SK-N-SH (cell line): ENCODE measurements at regions not wholly inside any gene's neighbourhood (a gene's known extent, or its start where the extent isn't known, plus 50 kb on each side); places are given as distances from the start of the nearest gene placed in this dataset.

ENCODE experiments used
- CTCF ChIA-PET: fragments of 300-600, 350-600 bp; formaldehyde crosslinking; extraction: SDS; loops from one replicate; lab custom pipeline; 2021; lab: Yijun Ruan, JAX
- POLR2A ChIA-PET: fragments of 350-600 bp; sonication (Branson Sonifier 250); formaldehyde crosslinking; extraction: SDS; loops from one replicate; lab custom pipeline; 2020; ENCODE audit warnings: antibody characterized with exemption, inconsistent platforms; lab: Yijun Ruan, JAX
- DNase-seq: peaks from one replicate; pipeline ENCODE4 v3.0.0; 2012
- H2AFZ ChIP-seq: fragments of 200-600 bp; sonication (generic); 2 replicates; pipeline ENCODE4 v1.8.1; 2016; ENCODE audit warnings: antibody characterized with exemption, mild to moderate bottlenecking, low read depth
- H3F3A ChIP-seq: fragments of 200-600 bp; sonication (generic); replicated peaks from 2 replicates; pipeline ENCODE3; 2016; ENCODE audit warnings: antibody characterized with exemption, mild to moderate bottlenecking; ENCODE audit not compliant: insufficient read depth
- H3K27ac ChIP-seq, 2 experiments: fragments of 200-500 bp in 1 of 2; fragments of 200-600 bp in 1 of 2; sonication (Bioruptor generic) in 1 of 2; sonication (generic), shearing (Covaris generic) in 1 of 2; 2 replicates each; pipeline versions ENCODE4 v1.5.1 to v1.6.1; 2014 to 2016; ENCODE audit warnings: low read depth in 2 of 2, inconsistent platforms in 1 of 2, low read length in 1 of 2, mild to moderate bottlenecking in 1 of 2, mixed read lengths in 1 of 2
- H3K27me3 ChIP-seq: fragments of 200-600 bp; sonication (generic), shearing (Covaris generic); 2 replicates; pipeline ENCODE4 v1.6.1; 2016; ENCODE audit warnings: mixed run types; ENCODE audit not compliant: insufficient read depth
- H3K36me3 ChIP-seq, 2 experiments: fragments of 200-500 bp in 1 of 2; fragments of 200-600 bp in 1 of 2; sonication (Bioruptor generic) in 1 of 2; sonication (generic) in 1 of 2; replicated peaks in 1 of 2; 2 replicates each; pipeline versions ENCODE3 to v1.5.1; 2014 to 2016; ENCODE audit warnings: low read length in 1 of 2, mild to moderate bottlenecking in 1 of 2; ENCODE audit not compliant: insufficient read depth in 2 of 2, control insufficient read depth in 1 of 2
- H3K4me1 ChIP-seq, 2 experiments: fragments of 200-500 bp in 1 of 2; fragments of 200-600 bp in 1 of 2; sonication (Bioruptor generic) in 1 of 2; sonication (generic), shearing (Covaris generic) in 1 of 2; 2 replicates each; pipeline versions ENCODE4 v1.5.1 to v1.6.1; 2014 to 2016; ENCODE audit warnings: low read depth in 1 of 2, low read length in 1 of 2, mixed run types in 1 of 2; ENCODE audit not compliant: insufficient read depth in 2 of 2, control insufficient read depth in 1 of 2
- H3K4me2 ChIP-seq: fragments of 200-600 bp; sonication (generic), shearing (Covaris generic); 2 replicates; pipeline ENCODE4 v1.6.1; 2017; ENCODE audit warnings: mixed run types
- H3K4me3 ChIP-seq, 2 experiments: fragments of 200-500 bp in 1 of 2; fragments of 200-600 bp in 1 of 2; sonication (Bioruptor generic) in 1 of 2; sonication (generic), shearing (Covaris generic) in 1 of 2; 2 replicates each; pipeline versions ENCODE4 v1.5.1 to v1.8.1; 2014 to 2016; ENCODE audit warnings: low read depth in 2 of 2, inconsistent platforms in 1 of 2, low read length in 1 of 2, mild to moderate bottlenecking in 1 of 2, mixed read lengths in 1 of 2, moderate library complexity in 1 of 2
- H3K79me2 ChIP-seq: fragments of 200-600 bp; sonication (generic); 2 replicates; pipeline ENCODE4 v1.8.1; 2017; ENCODE audit warnings: mild to moderate bottlenecking; ENCODE audit not compliant: insufficient read depth
- H3K9ac ChIP-seq: fragments of 200-600 bp; sonication (generic); 2 replicates; pipeline ENCODE4 v1.6.1; 2017; ENCODE audit warnings: mixed run types
- H3K9me2 ChIP-seq: fragments of 200-600 bp; sonication (generic); 2 replicates; pipeline ENCODE4 v1.6.1; 2017; ENCODE audit warnings: mixed run types
- H3K9me3 ChIP-seq: fragments of 200-600 bp; sonication (generic); 2 replicates; pipeline ENCODE4 v1.6.1; 2017; ENCODE audit warnings: mixed run types, mild to moderate bottlenecking, moderate library complexity
- H4K20me1 ChIP-seq: fragments of 200-600 bp; sonication (generic); 2 replicates; pipeline ENCODE4 v1.6.1; 2017; ENCODE audit warnings: mild to moderate bottlenecking, mixed run types; ENCODE audit not compliant: insufficient read depth
- CHD2 ChIP-seq: fragments of 150-350 bp; IDR thresholded peaks from 2 replicates; pipeline ENCODE4 v1.6.1; 2018; ENCODE audit warnings: low read length; ENCODE audit not compliant: partially characterized antibody
- FOXJ3 ChIP-seq: sonication (generic); formaldehyde crosslinking; IDR thresholded peaks from 2 replicates; pipeline ENCODE4 v1.5.1; 2020; ENCODE audit warnings: mild to moderate bottlenecking, missing genetic modification reagents
- FOXM1 ChIP-seq: IDR thresholded peaks from 2 replicates; pipeline ENCODE4 v1.4.0; 2012; ENCODE audit warnings: low read depth, mild to moderate bottlenecking
- MXI1 ChIP-seq: IDR thresholded peaks from 2 replicates; pipeline ENCODE4 v1.6.1; 2012; ENCODE audit warnings: mild to moderate bottlenecking, low read depth, low read length, improper control_type of control experiment
- NFIC ChIP-seq: IDR thresholded peaks from 2 replicates; pipeline ENCODE4 v1.4.0; 2012; ENCODE audit warnings: borderline replicate concordance
- NRF1 ChIP-seq: IDR thresholded peaks from 2 replicates; pipeline ENCODE4 v1.6.1; 2012; ENCODE audit warnings: low read depth, mild to moderate bottlenecking, low read length
- POLR2AphosphoS5 ChIP-seq: IDR thresholded peaks from 2 replicates; pipeline ENCODE4 v1.6.1; 2012; ENCODE audit warnings: low read depth, low read length
- RFX5 ChIP-seq: IDR thresholded peaks from 2 replicates; pipeline ENCODE4 v1.6.1; 2012; ENCODE audit warnings: mild to moderate bottlenecking, improper control_type of control experiment, low read length
- RXRA ChIP-seq: IDR thresholded peaks from 2 replicates; pipeline ENCODE4 v1.4.0; 2012; ENCODE audit warnings: low read depth, mild to moderate bottlenecking, borderline replicate concordance
- SIN3A ChIP-seq: IDR thresholded peaks from 2 replicates; pipeline ENCODE4 v1.6.1; 2012; ENCODE audit warnings: low read depth, mild to moderate bottlenecking, low read length, moderate library complexity, borderline replicate concordance
- YY1 ChIP-seq: IDR thresholded peaks from 2 replicates; pipeline ENCODE4 v1.4.0; 2012; ENCODE audit warnings: low read depth, mild to moderate bottlenecking
- WGBS: methylation state at CpG from one replicate; pipeline ENCODE4 v1.1.6; 2017; ENCODE audit warnings: low lambda C conversion rate; 5-methylcytosine and 5-hydroxymethylcytosine counted together
- TF ChIP-seq, protein P1 (sequence below): IDR thresholded peaks from 2 replicates; pipeline ENCODE4 v1.6.1; 2012; ENCODE audit warnings: mild to moderate bottlenecking, low read depth, low read length, moderate library complexity
- TF ChIP-seq, protein P2 (sequence below): fragments of 200-600 bp; sonication (generic); IDR thresholded peaks from 2 replicates; pipeline ENCODE4 v1.6.1; 2017; ENCODE audit warnings: antibody characterized with exemption, mild to moderate bottlenecking, moderate library complexity
- TF ChIP-seq, protein P3 (sequence below): IDR thresholded peaks from 2 replicates; pipeline ENCODE4 v1.4.0; 2012; ENCODE audit warnings: low read depth, borderline replicate concordance
- TF ChIP-seq, protein P4 (sequence below): IDR thresholded peaks from 2 replicates; pipeline ENCODE4 v1.4.0; 2012; ENCODE audit warnings: low read depth, borderline replicate concordance

DNA sequence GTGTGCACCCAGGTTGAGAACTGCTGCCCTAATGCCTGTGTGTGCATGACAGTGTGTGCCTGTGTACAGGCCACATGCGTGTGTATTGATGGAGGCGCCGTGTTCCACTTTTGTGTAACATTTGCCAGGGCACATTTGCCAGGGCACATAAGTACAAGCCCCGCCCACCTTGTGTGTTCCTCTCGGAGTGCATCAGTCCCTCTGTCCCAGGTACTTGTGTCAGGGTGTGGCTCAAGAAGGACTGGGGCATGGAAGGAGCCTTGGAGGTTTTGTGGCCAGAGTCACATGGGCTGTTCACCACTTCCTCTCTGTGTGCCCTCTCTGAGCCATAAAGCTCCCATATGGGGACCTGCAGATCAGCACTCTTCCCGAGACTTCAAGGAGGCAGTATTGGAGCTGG lies 73.9 kb downstream of the MRM1 start:
- Histone ChIP-seq H3K4me3 (no peak overlapping the region), H3K27ac (no peak overlapping the region), H3K9me3 (no peaks in the 10 kb centered on the region), H4K20me1 (no peaks in the 10 kb centered on the region), H3K79me2 (no peaks in the 10 kb centered on the region), H2AFZ (no peak overlapping the region), H3K27me3 (no peaks in the 10 kb centered on the region; the same call in 1 of the 2 replicates), H3K36me3 (no peaks in the 10 kb centered on the region), H3K9me2 (no peaks in the 10 kb centered on the region), H3F3A (no peaks in the 10 kb centered on the region), H3K4me2 (no peak overlapping the region), H3K9ac (no peak overlapping the region), H3K4me1 (peaks cover 0 to 15% of the 10 kb centered on the region in 2 experiments; a peak in 2 of 4 replicates)
- ChIA-PET POLR2A (no interaction called here), CTCF (interaction anchor here (0.9 to 1.0 kb wide), 3 partner anchors 10 to 373 kb away, joined by 3 to 4 read pairs (median 3); no protein-coding TSS in a partner anchor)
- DNase-seq = no peak
- 64% methylated on average over 4 of the region's 6 CpGs for WGBS
- TF ChIP-seq POLR2AphosphoS5 = no peak
- no peak for TF ChIP-seq RFX5
- TF ChIP-seq, protein P1, sequence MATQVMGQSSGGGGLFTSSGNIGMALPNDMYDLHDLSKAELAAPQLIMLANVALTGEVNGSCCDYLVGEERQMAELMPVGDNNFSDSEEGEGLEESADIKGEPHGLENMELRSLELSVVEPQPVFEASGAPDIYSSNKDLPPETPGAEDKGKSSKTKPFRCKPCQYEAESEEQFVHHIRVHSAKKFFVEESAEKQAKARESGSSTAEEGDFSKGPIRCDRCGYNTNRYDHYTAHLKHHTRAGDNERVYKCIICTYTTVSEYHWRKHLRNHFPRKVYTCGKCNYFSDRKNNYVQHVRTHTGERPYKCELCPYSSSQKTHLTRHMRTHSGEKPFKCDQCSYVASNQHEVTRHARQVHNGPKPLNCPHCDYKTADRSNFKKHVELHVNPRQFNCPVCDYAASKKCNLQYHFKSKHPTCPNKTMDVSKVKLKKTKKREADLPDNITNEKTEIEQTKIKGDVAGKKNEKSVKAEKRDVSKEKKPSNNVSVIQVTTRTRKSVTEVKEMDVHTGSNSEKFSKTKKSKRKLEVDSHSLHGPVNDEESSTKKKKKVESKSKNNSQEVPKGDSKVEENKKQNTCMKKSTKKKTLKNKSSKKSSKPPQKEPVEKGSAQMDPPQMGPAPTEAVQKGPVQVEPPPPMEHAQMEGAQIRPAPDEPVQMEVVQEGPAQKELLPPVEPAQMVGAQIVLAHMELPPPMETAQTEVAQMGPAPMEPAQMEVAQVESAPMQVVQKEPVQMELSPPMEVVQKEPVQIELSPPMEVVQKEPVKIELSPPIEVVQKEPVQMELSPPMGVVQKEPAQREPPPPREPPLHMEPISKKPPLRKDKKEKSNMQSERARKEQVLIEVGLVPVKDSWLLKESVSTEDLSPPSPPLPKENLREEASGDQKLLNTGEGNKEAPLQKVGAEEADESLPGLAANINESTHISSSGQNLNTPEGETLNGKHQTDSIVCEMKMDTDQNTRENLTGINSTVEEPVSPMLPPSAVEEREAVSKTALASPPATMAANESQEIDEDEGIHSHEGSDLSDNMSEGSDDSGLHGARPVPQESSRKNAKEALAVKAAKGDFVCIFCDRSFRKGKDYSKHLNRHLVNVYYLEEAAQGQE = no peak
- TF ChIP-seq, protein P2, sequence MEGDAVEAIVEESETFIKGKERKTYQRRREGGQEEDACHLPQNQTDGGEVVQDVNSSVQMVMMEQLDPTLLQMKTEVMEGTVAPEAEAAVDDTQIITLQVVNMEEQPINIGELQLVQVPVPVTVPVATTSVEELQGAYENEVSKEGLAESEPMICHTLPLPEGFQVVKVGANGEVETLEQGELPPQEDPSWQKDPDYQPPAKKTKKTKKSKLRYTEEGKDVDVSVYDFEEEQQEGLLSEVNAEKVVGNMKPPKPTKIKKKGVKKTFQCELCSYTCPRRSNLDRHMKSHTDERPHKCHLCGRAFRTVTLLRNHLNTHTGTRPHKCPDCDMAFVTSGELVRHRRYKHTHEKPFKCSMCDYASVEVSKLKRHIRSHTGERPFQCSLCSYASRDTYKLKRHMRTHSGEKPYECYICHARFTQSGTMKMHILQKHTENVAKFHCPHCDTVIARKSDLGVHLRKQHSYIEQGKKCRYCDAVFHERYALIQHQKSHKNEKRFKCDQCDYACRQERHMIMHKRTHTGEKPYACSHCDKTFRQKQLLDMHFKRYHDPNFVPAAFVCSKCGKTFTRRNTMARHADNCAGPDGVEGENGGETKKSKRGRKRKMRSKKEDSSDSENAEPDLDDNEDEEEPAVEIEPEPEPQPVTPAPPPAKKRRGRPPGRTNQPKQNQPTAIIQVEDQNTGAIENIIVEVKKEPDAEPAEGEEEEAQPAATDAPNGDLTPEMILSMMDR = no peak
- TF ChIP-seq FOXM1 = no peak
- TF ChIP-seq MXI1 = no peak
- TF ChIP-seq CHD2 = no peak
- TF ChIP-seq, protein P3, sequence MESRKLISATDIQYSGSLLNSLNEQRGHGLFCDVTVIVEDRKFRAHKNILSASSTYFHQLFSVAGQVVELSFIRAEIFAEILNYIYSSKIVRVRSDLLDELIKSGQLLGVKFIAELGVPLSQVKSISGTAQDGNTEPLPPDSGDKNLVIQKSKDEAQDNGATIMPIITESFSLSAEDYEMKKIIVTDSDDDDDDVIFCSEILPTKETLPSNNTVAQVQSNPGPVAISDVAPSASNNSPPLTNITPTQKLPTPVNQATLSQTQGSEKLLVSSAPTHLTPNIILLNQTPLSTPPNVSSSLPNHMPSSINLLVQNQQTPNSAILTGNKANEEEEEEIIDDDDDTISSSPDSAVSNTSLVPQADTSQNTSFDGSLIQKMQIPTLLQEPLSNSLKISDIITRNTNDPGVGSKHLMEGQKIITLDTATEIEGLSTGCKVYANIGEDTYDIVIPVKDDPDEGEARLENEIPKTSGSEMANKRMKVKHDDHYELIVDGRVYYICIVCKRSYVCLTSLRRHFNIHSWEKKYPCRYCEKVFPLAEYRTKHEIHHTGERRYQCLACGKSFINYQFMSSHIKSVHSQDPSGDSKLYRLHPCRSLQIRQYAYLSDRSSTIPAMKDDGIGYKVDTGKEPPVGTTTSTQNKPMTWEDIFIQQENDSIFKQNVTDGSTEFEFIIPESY = no peak

- H2AFZ ChIP-seq = no peak overlapping the region
- no peaks in the 10 kb centered on the region for H3K9me2 ChIP-seq
- ChIA-PET POLR2A (no interaction called here), CTCF (interaction anchor here (0.9 to 1.0 kb wide), 4 partner anchors 10 to 498 kb away, joined by 3 to 4 read pairs (median 4); no protein-coding TSS in a partner anchor)
- no peaks in the 10 kb centered on the region for H3K9me3 ChIP-seq
- H4K20me1 ChIP-seq = no peaks in the 10 kb centered on the region
- H3F3A ChIP-seq = no peaks in the 10 kb centered on the region
- 32% methylated on average over 2 of the region's 2 CpGs for WGBS
- no peaks in the 10 kb centered on the region for H3K79me2 ChIP-seq
- H3K4me2 ChIP-seq = no peak overlapping the region
- H3K4me1 ChIP-seq = peaks cover 0 to 20% of the 10 kb centered on the region in 2 experiments; a peak in 2 of 4 replicates
- no peak overlapping the region for H3K4me3 ChIP-seq
- H3K9ac ChIP-seq = no peak overlapping the region
- no peaks in the 10 kb centered on the region; the same call in 1 of the 2 replicates for H3K27me3 ChIP-seq
- H3K36me3 ChIP-seq = no peaks in the 10 kb centered on the region
- no peak for TF ChIP-seq NFIC
- no peak for TF ChIP-seq FOXJ3
- TF ChIP-seq YY1 = no peak
- no peak for TF ChIP-seq RXRA
- TF ChIP-seq SIN3A = no peak
- TF ChIP-seq, protein P4, sequence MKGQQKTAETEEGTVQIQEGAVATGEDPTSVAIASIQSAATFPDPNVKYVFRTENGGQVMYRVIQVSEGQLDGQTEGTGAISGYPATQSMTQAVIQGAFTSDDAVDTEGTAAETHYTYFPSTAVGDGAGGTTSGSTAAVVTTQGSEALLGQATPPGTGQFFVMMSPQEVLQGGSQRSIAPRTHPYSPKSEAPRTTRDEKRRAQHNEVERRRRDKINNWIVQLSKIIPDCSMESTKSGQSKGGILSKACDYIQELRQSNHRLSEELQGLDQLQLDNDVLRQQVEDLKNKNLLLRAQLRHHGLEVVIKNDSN = no peak
- no peak for TF ChIP-seq NRF1
- H3K27ac ChIP-seq = no peak overlapping the region
- no peak for DNase-seq
Observed at GRCh38 chr17:36675786-36676185, 74.4 kb downstream of the MRM1 start.
